NCI-H2196 (cell line): ENCODE measurements at regions not wholly inside any gene's neighbourhood (a gene's known extent, or its start where the extent isn't known, plus 50 kb on each side); places are given as distances from the start of the nearest gene placed in this dataset.
"Not testable (repeated sequence)": the region's sequence is repeated elsewhere in the genome, so short reads cannot be mapped to it uniquely, and the experiment has no call there.

Experiments used
- DNase-seq: peaks from one replicate; lab custom pipeline; 2025; ENCODE audit not compliant: unreplicated experiment; lab: John Stamatoyannopoulos, UW

DNA sequence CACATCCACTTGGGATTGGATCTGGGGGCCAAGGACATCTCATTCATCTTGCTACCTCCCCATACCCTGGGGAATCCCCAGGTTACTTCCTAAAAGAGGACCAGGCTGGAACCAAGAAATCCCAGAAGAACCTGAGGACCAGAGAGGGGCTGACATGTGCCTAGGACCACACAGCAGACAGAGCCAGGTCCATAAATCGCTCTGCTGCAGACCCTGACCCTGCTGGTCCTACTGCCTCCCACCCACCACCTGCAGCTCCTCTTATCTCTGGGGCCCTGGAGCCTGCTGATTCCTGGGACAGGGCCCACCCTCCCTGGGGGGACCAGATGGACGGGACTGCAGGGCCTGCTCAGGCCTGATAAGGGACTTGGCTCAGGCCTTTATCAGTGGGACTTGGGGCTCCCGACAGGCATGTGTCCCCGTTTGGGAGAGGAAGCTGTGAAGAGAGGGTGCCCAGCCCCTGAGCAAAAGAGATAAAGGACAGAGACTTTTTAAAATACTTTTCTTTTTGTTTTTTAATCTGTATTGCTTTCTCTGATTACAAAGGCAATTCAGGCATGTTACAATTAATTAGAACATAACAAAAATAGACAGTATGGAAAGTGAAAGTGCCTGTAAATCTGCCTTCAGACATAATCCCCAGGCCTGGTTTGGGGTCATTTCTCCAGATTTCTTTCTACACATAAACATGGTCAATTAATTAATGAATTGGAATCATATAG lies 101.3 kb upstream of the LARP1 start:
- DNase-seq = no peak

GRCh38 chr5:154653418-154653763 lies 101.8 kb upstream of the LARP1 start:
- no peak for DNase-seq

GRCh38 chr5:154652746-154653417 lies 102.3 kb upstream of the LARP1 start:
- no peak for DNase-seq

DNA sequence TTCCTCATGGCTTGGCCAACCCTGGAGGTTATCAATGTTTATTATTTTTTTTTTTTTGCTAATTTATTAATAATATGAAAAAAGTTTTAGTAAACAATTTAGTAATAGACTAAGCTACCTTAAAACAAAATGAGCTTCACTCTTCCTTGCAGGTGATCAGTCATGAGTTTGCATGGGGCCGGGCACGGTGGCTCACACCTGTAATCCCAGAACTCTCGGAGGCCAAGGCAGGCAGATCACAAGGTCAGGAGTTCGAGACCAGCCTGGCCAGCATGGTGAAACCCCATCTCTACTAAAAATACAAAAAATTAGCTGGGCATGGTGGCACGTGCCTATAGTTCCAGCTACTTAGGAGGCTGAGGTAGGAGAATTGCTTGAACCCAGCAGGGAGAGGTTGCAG lies 103.4 kb upstream of the LARP1 start:
- not testable (repeated sequence) for DNase-seq

DNA sequence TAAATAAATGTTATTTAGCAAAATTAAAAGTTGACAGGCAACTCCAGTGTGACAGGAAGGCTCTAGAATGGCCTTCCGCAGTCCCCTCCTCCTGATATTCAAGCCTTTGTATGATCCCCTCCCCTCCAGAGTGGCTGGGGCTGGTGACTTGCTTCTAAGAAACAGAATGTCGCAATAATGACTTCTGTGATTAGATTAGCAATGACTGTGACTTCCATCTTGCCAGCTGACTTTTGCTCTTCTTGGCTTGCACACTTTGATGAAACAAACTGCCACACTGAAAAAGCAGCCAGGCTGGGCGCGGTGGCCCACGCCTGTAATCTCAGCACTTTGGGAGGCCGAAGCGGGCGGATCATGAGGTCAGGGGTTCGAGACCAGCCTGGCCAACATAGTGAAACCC lies 106.5 kb upstream of the LARP1 start:
- DNase-seq = no peak

- DNase-seq = no peak
These were observed 106.9 kb upstream of the LARP1 start for GRCh38 chr5:154648229-154648628.

DNA sequence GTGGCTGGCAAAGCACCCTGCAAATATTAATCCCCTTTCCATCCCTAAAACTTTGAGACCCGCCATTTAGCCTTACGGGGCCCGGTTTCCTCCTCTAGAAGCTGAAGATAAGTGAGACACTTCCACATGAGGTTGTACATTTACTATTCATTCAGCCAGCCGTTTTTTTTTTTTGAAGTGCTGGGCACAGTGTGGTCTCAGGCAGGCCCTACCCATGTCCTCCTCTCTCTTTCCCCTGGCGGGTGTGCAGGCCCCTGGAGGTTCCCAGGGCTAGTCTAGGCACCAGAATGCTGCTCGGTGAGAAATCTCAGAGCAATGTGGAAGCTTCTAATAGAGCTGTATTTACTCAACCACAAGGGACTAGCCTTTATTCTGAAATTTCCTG lies 107.4 kb upstream of the LARP1 start:
- DNase-seq = no peak

DNA sequence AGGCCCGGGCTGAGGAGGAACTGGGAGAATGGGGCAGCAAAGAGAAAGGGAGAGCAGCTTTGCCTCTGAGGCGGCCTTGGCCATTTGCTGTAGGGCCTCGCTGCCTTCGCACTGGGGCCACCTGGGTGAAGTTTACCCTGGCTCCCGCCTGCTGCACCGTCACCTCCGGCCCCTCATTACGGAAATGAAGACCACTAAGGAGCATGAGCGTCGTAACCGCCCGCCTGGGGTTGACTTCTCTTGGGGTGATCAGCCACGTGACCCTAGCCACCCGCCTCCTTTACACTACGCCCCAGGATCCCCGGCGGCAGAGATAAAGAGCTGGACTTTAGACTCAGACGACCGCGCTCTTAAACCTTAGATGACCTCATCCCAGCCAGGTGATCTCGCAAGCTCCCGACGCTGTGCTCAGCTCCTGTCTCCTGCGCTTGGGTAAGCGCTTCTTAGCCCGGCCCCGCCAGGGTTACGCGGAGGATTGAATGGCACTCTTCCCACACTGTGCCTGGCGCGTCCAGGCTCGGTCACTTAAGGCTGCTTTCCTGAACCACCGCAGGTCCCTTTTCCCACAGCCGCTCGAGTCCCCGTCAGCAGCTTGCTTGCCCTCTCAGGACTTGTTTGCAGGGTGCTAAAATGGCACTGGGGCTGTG lies 107.9 kb upstream of the LARP1 start:
- DNase-seq = no peak

DNA sequence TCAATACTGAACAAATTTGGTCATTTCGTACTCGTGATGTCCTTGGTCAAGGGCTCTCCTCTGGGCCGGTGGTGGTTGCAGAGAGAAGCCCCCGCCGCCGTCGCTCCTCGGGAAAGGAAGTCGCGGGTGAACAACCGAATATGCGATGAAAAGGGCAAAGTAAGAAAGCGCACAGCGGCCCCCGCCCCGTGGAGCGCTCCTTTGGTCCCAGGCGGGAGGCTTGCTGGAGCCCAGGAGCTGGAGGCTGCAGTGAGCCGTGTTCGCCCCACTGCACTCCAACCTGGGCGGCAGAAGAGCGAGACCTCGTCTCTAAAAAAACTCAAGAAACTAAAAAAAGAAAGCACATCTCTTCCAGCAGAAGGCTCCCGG lies 108.4 kb upstream of the LARP1 start:
- DNase-seq = no peak

DNA sequence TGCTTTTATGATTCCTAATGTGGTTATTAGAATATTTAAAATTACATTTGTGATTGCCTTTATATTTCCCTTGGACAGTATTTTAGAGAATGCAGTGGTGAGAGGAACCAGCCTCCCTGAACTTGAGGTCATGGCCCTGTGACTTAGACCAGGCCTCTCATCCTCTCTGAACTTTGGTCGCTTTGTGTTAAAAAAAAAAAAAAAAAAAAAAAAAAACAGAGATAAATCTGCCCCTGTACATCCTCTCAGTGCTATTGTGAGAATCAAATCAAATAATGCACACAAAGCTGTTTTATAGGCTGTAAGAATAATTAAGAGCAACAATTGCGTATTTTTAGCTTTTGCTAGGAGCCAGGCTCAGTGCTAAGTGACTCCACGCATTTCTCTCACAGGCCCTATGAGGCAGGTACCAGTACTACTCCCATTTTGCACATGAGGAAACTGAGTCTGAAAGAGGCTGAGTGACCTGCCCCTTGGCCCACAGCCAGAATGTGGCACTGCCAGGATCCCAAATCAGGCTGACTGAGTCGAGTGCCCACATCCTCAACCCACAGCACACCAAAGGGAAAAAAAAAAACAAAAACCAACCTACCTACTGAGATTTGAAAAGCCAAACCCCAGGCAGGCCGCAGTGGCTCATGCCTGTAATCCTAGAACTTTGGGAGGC lies 110.3 kb upstream of the LARP1 start:
- no peak for DNase-seq

GRCh38 chr5:154642499-154643245 lies 112.5 kb upstream of the LARP1 start:
- DNase-seq = no peak

GRCh38 chr5:154640213-154640831 lies 114.9 kb upstream of the LARP1 start:
- peak; percentile 18 for DNase-seq

DNA sequence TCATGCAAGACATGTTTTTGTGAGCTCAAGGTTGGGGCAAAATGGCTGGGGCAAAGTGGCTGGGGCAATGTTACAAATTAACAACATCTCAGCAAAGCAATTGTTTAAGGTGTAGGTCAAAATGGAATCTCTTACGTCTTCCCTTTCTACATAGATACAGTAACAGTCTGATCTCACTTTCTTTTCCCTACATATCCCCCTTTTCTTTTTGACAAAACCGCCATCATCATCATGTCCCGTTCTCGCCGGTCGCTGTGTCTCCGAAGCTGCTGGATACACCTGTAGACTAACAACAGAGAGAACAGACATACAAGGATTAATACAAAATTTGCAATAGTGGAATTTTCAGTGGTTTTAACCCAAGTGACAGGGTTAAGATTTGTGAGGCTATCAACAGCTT lies 118.4 kb upstream of the LARP1 start:
- DNase-seq = not testable (repeated sequence)

- DNase-seq = not testable (repeated sequence)
These were observed 118.9 kb upstream of the LARP1 start for GRCh38 chr5:154636271-154636670.

DNA sequence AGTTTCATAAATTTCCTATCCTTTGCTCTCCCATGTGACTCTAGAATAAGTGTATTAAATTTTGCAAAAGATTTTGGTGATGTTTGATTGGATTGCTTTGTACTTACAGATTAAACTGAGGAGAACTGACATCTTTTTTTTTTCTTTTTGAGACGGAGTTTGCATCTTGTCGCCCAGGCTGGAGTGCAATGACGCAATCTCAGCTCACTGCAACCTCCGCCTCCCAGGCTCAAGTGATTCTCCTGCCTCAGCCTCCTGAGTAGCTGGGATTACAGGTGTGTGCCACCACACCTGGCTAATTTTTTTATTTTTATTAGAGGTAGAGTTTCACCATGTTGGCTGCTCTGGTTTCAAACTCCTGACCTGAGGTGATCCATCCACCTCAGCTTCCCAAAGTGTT lies 121.4 kb upstream of the LARP1 start:
- not testable (repeated sequence) for DNase-seq

DNA sequence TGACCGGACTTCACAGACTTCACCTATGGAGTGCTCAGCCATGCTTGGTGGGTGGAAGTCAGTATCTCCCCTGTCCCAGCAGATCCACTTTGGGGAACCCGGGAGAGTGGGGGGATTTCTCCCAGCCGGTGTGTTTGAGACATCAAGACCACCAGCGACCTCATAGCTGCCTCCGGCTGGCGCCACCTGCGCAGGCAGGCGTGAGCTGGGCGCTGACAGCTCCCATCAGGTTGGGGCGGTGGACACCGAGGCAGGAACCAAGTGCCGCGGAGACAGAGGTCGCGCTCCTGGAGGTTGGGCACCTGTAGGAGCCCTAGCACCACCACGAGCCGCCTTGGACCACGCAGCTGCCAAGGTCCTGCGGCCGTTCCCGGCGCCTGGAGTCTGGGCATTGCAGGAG lies 124.0 kb upstream of the LARP1 start:
- DNase-seq = no peak

DNA sequence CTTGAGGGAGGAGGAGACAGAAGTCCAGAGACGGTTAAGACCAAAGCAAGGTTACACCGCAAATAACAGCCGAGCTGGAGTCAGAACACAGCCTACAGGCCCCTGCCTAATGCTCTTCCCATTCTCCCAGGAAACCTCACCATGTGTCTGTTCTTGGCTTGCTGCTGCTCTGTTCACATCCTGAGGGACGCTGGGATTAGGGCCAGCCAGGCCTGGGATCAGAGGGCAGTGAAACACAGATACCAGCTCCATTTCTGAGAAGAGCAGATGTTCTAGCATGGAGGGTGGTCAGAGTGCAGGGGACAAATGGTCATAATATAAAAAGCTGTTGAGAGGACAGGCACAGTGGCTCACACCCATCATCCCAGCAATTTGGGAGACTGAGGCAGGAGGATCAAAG lies 124.8 kb upstream of the LARP1 start:
- no peak for DNase-seq

DNA sequence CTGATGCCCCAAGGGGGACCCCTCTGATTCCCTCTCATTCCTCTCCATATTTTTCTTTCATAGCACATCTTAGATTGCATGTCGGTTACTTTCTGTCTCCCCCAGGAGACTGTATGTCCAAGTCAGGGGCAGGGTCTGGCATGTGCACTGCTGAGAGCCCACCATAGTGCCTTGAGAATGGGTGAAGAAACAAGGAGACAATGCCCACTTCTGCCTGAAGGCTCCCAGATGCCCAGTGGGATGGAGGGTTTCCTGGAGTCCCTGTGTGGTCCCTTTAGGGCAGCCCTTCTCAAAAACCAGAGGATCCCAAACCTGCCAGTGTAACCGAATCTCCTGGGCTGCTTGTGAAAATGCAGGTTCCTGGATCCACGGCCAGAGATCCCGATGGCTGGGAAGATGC lies 126.5 kb upstream of the LARP1 start:
- DNase-seq = no peak

DNA sequence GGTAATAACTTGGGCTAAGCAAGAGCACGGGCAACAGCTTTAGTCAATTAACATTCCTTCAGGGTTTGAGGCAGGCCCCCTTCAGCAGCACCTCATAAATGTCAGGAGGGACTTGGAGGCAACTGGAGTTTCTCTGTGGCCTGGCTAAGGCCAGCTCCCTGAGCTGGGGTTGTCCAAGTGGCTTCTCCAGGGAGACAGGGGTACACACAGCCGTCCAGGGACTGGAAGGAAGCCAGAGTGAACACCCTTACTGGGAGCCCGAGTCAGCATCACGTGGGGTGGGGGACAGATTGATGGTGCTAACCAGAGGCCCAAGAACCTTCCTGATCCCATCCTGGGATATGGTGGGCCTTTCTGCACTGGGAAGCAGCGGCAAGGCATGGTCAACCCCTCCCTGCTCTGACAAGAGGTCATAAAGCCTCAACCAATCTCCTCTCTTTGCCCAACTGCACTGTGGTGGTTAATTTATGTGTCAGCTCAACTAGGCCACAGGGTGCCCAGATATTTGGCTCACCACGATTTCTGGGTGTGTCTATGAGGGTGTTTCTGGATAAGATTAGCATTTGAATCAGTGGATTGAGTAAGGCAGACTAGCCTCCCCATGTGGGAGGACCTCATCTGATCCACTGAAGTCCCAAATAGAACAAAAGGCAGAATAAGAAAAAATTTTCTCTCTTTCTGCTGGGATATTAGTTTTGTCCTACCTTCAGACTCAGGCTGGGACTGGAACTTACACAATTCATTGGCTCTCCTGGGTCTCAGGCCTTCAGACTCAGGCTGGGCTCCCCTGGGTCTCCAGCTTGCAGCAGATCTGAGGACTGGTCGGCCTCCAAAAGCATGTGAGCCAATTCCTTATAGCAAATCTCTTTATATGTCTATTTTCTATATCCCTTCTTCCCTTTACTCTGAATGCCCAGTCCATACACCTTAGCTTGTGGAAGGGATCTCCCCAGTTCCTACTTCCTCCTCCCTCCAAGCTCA lies 127.2 kb upstream of the LARP1 start:
- DNase-seq = no peak
